ENCODE measurements at regions not wholly inside any gene's neighbourhood (a gene's known extent, or its start where the extent isn't known, plus 50 kb on each side); places are given as distances from the start of the nearest gene placed in this dataset.

DNA sequence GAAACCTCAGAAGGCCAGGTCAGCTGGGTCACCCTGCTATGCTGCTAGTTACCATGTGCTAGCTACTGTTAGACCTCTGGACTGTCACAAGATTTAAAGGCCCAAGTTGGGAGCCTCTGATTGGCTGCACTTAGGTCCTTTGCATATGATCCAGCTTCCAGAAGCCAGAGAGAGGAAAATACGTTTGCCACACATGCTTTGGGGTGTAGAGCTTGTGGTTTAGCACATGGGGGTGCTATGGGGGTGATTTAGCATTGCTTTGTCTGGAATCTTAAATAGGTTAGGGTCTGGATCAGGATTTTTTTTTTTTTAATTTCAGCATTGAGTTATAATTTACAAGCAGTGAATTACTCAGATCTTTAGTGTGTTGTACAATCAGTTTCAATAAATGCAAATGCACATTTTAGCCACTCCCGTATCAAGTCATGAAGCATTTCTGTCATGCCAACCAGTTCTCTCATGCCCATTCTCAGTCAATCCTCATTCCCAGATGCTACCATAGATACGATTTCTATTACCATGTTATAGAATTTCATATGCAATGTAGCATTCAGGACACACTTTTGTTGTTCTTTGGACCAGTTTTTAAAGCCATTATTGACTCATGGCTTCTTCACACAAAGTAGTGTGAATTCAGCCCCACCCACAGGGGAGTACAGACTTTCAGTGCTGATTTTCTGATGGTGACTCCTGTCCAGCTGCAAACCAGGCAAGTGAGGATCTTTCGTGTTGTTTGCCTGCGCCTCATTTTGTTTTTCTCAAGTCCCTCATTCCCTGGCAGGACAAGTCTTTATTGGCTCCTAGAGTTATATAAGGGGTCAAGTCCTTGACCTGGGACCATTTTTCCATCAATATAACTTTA lies 250.4 kb downstream of the LRRC70 start:
- TF ChIP-seq CTCF (IDR thresholded peaks at IDR 0.05) (no peak), POLR2A (IDR thresholded peaks at IDR 0.05) (no peak)
